Lower lobe of right lung (tissue), 2 donors: ENCODE measurements at regions not wholly inside any gene's neighbourhood (a gene's known extent, or its start where the extent isn't known, plus 50 kb on each side); places are given as distances from the start of the nearest gene placed in this dataset.

ENCODE experiments used
- ATAC-seq, 2 donors: fragments of 200-7000 bp; cut with Tn5 transposase; one replicate each; pipeline ENCODE4 v1.9.1; 2020 to 2022; ENCODE audit warnings: mild to moderate bottlenecking in 2 of 2, moderate library complexity in 2 of 2
- DNase-seq: peaks from one replicate; pipeline ENCODE4 v3.0.0-alpha.2; 2020
- H3K27ac ChIP-seq: fragments of 200-600 bp; one replicate; pipeline ENCODE4 v1.8.0; 2022
- H3K27me3 ChIP-seq: fragments of 200-600 bp; one replicate; pipeline ENCODE4 v1.8.0; 2022; ENCODE audit warnings: low read depth
- H3K36me3 ChIP-seq: fragments of 200-600 bp; one replicate; pipeline ENCODE4 v1.8.0; 2022; ENCODE audit warnings: mild to moderate bottlenecking
- H3K4me1 ChIP-seq: fragments of 200-600 bp; one replicate; pipeline ENCODE4 v1.8.0; 2022
- H3K4me3 ChIP-seq: fragments of 200-600 bp; one replicate; pipeline ENCODE4 v1.8.0; 2022; ENCODE audit warnings: mild to moderate bottlenecking
- H3K9me3 ChIP-seq: fragments of 200-600 bp; one replicate; pipeline ENCODE4 v1.8.0; 2022
- intact Hi-C: fragments of 100-400 bp; cut with DNase I; formaldehyde crosslinking; loops from one replicate; pipeline ENCODE4 v1.11.0; 2022
- TF ChIP-seq, protein P1 (sequence below): fragments of 200-600 bp; IDR thresholded peaks from one replicate; pipeline ENCODE4 v1.8.0; 2022; ENCODE audit warnings: antibody characterized with exemption, mild to moderate bottlenecking
- donor health status: DM: no; HTN: yes; CAD: no; lungs with severe emphysema.

DNA sequence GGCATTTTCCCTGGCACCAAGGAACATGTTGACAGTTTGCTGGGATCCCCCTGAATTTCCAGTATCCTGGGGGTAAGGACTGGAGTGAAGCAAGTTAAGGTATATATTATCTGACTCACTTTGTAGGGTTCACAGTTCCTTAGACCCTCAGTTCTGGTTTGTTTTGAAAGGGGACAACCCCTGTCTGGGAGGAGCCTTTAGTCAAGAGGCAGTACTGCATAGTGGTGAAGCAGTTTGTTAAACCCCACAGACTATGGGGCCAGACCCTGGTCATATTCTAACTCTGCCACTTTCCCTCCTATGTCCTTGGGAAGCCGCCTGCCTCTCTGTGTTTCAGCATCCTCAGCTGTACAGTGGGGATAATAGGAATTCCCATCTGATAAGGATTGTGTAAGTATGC lies 145.5 kb upstream of the ZFHX3 start:
- ATAC-seq (no peak), DNase-seq (no peak)
- H3K27me3 ChIP-seq = no peaks in the 10 kb centered on the region
- TF ChIP-seq, protein P1, sequence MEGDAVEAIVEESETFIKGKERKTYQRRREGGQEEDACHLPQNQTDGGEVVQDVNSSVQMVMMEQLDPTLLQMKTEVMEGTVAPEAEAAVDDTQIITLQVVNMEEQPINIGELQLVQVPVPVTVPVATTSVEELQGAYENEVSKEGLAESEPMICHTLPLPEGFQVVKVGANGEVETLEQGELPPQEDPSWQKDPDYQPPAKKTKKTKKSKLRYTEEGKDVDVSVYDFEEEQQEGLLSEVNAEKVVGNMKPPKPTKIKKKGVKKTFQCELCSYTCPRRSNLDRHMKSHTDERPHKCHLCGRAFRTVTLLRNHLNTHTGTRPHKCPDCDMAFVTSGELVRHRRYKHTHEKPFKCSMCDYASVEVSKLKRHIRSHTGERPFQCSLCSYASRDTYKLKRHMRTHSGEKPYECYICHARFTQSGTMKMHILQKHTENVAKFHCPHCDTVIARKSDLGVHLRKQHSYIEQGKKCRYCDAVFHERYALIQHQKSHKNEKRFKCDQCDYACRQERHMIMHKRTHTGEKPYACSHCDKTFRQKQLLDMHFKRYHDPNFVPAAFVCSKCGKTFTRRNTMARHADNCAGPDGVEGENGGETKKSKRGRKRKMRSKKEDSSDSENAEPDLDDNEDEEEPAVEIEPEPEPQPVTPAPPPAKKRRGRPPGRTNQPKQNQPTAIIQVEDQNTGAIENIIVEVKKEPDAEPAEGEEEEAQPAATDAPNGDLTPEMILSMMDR = no peak
- H3K36me3 ChIP-seq = no peaks in the 10 kb centered on the region
- intact Hi-C loops = no loop called here
- no peaks in the 10 kb centered on the region for H3K4me1 ChIP-seq
- H3K9me3 ChIP-seq = no peaks in the 10 kb centered on the region
- no peak overlapping the region for H3K4me3 ChIP-seq
- no peak overlapping the region for H3K27ac ChIP-seq

DNA sequence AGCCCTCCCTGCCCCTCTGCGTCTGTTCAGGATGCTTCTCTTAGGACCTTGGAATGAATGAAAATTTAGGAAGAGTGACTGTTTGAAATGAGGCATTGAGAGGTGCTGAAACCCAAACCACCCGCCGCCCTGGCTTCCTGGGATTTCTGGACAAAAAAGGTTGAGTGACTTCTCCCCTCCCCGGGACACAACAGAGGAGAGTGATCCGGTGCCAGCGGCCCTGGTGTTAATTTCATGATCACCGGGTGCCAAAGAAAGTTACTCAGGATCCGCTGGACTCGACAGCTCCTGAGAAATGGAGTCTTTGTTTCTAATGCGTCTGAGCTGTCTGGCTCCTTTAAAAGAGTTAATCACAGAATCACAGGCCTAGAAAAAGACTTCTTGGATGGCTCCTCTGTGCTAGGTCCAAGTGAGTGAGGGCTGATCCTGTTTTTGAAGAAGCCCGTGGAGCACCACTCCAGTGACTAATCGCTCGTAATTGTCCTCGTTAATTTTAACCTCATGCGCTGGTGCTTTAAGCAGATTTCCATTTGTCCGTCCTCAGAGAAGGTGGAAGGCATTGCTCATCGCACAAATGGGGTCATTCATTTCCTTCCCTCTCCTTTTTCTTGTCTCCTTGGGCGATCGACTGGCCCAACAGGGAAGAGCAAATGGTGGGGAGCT lies 144.4 kb upstream of the ZFHX3 start:
- intact Hi-C loops = no loop called here
- TF ChIP-seq, protein P1 = no peak
- DNase-seq = no peak
- H3K4me3 ChIP-seq = no peak overlapping the region
- no peaks in the 10 kb centered on the region for H3K27me3 ChIP-seq
- H3K27ac ChIP-seq = no peak overlapping the region
- H3K9me3 ChIP-seq = no peaks in the 10 kb centered on the region
- no peaks in the 10 kb centered on the region for H3K36me3 ChIP-seq
- ATAC-seq = no peak
- H3K4me1 ChIP-seq = no peaks in the 10 kb centered on the region

DNA sequence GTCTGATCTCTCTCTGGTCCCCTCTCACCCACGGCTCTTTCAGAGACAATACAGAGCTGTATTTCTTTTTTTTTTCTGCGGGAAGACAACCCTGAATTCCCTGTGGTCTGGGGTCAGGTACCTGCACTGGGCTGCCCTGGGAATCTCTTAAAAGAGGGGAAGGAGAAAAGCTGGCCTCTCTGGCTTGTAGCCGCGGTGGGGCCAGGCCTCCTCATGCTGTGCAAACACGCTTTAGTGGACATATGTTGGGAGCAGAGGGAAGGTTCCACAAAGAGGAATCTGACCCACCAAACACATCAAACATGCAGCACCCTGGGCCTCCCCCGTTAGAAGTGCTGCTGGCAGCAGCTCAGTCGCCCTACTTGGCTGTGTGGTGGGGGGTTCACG lies 143.7 kb upstream of the ZFHX3 start:
- Histone ChIP-seq H3K36me3 (no peaks in the 10 kb centered on the region), H3K4me1 (no peaks in the 10 kb centered on the region), H3K27ac (no peak overlapping the region), H3K9me3 (no peaks in the 10 kb centered on the region), H3K4me3 (no peak overlapping the region), H3K27me3 (no peaks in the 10 kb centered on the region)
- DNase-seq (no peak), ATAC-seq (no peak)
- intact Hi-C loops = no loop called here
- TF ChIP-seq, protein P1 = no peak

DNA sequence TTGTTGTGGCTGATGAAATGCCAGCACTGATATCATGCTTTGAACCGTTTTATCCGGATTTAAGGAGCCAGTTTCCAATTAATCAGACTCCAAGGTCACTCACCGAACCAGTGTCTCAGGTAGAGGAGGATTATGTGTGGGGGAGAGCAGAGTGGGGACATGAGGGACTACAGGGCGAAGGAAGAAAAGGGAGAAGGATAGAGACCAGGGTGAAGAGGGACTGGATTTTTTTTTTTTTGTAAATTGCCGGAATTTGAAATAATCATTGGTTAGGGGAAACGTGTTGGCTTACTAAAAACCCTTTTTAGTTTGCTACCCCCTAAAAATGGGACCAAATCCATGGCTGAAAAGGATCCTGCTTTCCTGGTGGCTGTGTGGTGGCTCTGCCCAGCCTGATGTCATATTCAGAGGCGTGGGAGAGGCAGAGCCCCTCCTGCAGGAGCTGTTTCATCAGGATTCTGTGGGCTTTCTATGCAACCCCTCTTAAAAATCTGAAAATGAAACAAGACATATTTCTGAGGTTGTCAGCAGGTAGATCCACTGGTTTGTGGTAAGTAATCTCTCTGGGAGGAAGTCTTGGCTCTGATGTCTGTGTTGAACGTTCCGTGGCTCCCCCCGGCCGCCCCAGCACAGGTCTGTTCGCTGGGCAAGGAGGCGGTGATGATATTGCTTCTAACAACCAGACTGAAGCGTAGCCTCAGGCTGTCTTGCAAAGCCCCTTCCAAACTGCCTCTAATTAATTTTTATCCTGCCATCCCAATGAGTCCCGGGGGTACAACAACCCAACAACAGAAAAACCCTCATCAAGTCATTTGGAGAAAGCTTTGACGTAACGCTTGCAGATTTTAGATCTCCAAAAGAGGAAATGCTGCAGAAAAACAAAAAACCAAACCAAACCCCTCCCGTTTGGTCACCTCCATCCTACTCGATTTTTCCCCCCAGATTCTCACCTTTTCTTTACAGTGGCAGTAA lies 143.0 kb upstream of the ZFHX3 start:
- no peak overlapping the region for H3K4me3 ChIP-seq
- DNase-seq = no peak
- intact Hi-C loops = no loop called here

DNA sequence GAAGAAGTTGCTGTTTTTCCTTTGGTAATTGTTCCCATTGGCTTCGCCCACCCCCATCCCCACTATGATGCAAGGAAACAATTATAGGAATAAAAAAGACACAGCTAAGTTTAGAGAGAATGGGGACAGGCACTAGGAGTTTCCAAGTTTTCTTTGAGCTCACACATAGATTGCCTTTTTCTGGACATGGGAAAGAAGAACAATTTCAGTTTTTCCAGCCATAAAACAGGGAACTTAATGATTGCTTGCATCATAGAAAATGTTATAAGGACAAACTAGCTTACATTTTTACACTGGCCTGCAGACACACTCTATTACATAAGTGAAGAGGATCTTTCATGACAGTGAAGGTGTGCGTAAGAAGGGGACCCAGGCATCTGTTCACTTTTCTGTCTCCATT lies 142.3 kb upstream of the ZFHX3 start:
- no peak for DNase-seq
- H3K27me3 ChIP-seq = no peaks in the 10 kb centered on the region
- H3K36me3 ChIP-seq = no peaks in the 10 kb centered on the region
- no peaks in the 10 kb centered on the region for H3K9me3 ChIP-seq
- no peaks in the 10 kb centered on the region for H3K4me1 ChIP-seq
- H3K4me3 ChIP-seq = no peak overlapping the region
- TF ChIP-seq, protein P1 = no peak
- no peak for ATAC-seq
- no peak overlapping the region for H3K27ac ChIP-seq
- intact Hi-C loops = no loop called here

More for the DNA sequence above, 143.0 kb upstream of the ZFHX3 start:
- H3K4me1 ChIP-seq = no peaks in the 10 kb centered on the region
- H3K27me3 ChIP-seq = no peaks in the 10 kb centered on the region
- no peaks in the 10 kb centered on the region for H3K36me3 ChIP-seq
- no peak overlapping the region for H3K27ac ChIP-seq
- no peaks in the 10 kb centered on the region for H3K9me3 ChIP-seq
- TF ChIP-seq, protein P1 = no peak
- no peak for ATAC-seq
